ENCODE measurements at regions not wholly inside any gene's neighbourhood (a gene's known extent, or its start where the extent isn't known, plus 50 kb on each side); places are given as distances from the start of the nearest gene placed in this dataset.
"Not testable (repeated sequence)": the region's sequence is repeated elsewhere in the genome, so short reads cannot be mapped to it uniquely, and the experiment has no call there.

DNA sequence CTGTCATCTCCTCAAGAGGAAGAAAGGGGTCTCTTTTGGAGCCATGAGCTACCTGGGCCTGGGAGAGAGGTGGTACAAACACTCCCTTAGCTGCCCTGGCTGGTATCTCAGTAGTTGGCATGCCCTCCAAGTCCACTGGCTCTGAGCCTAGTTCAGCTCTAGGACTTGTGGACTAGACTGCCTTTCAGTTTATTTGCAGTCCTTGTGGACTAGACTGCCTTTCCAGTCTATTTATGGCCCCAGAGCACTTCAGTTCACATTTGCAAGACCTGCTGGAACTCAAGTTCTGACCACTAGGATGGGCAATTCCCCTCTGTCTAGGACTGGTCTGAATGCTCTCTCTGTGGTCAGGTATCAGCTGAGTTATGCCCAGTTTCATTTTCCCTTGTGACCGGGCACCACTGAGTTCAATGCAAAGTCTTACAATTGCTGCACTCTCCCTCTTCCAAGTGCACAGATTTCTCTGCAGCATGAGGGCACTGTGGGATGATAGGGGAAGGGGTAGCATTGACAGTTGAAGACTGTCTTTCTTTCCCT is 1019.0 kb downstream of the TAF11L14 start:
- DNase-seq (ENCODE audit: low read depth in 2 of 2, low spot score in 1 of 2) = no peak

DNA sequence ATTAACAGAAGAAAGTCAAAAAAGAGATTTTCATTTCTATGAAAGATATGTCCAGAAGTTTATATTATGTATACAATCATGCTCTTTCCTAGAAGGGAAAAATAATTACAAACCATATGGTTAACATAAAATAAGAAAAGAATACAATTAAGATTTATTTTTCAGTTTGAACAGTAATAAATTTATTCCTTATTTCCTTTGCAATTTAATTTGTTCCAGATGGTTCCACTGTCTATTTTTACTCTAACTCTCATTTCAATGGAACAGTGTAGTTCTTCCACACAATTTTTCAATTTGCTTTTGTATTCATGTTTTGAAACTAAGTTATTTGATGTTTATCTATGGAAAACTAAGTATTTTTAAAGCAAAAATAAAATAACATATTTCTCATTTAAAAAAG is 1026.3 kb downstream of the TAF11L14 start:
- DNase-seq (ENCODE audit: low read depth in 2 of 2, low spot score in 1 of 2) = no peak

DNA sequence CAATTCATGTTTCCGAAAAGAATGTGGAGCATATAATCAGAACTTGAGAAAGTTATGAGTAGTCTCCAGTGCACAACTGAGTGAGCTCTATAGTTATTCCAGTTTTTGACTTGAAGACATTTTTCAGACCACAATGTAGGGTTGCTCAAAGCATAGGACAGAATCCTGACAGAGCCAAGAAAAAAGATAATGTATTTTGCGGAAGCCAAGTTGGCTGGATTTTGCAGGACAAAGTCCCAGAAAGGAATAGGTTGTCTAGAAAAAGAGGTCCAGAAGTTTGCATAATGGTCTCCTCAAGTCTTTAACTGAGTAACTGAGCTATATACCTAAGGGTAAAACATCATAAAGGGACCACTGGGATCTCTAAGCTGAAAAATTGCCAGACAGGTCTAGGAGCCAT is 1028.0 kb downstream of the TAF11L14 start:
- DNase-seq (ENCODE audit: low read depth in 2 of 2, low spot score in 1 of 2) = no peak

DNA sequence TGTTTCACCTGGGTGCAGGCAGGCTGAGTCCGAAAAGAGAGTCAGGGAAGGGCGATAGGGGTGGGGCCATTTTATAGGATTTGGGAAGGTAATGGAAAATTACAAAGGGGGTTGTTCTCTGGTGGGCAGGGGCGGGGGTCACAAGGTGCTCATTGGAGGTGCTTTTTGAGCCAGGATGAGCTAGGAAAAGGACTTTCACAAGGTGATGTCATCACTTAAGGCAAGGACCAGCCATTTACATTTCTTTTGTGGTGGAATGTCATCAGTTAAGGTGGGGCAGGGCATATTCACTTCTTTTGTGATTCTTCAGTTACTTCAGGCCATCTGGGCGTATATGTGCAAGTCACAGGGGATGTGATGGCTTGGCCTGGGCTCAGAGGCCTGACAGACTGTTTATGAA is 1040.0 kb downstream of the TAF11L14 start:
- DNase-seq (ENCODE audit: low read depth in 2 of 2, low spot score in 1 of 2) = not testable (repeated sequence)

DNA sequence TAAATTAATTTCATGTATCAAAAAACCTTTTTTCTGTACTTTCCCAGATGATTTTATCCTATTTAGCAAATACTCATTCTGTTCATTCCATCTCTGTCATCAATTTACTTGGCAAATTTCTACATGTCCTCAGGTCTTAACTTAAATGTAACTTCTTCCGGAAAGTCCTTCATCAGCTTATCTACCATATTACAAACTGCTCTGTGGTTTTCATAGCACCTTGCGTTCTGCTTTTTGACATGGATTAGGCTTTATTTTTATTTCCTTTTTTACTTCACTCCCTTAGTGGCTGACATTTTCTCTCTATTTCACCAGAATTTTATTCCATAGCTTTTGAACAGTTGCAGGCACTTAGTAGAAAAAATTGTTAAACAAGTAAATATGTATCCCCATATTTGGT is 1040.8 kb downstream of the TAF11L14 start:
- no peak for DNase-seq (ENCODE audit: low read depth in 2 of 2, low spot score in 1 of 2)

DNA sequence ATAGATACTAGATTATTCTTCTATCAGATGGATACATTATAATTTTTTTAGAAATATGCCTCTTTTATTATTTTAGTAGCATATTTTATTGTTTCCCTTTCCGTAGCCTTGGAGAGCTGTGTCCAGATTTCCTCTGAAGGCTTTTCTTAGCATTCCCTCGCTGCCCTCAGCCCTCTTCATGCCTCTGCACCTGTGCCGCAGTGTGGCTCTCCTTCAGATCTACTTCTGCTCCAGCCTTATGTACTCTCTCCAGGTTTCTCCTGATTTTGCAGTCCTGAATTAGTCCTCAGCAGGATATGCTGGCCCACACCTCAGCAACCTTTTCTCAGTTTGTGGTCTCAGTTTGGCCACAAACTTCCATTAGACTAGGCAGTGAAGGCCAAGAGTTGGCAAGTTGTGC is 1052.0 kb downstream of the TAF11L14 start:
- DNase-seq (ENCODE audit: low read depth in 2 of 2, low spot score in 1 of 2) = no peak

DNA sequence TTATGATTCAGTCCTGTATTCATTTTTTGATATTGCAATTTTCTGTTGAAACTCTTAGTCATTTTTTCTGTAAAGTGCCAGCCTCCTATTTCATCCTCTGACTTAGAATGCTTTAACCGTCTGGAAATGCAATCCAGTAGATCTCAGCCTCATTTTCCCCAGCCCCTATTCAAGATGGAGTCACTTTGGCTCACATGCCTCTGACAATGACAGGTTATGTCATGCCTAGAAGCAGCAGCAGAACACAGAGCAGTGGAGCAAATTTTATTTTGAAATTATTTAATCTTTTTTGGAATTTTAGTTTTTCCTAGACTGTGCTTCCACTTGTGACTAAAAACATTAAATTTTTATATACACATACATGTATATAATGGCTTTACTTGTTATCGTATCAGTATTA is 1053.2 kb downstream of the TAF11L14 start:
- DNase-seq (ENCODE audit: low read depth in 2 of 2, low spot score in 1 of 2) = no peak

DNA sequence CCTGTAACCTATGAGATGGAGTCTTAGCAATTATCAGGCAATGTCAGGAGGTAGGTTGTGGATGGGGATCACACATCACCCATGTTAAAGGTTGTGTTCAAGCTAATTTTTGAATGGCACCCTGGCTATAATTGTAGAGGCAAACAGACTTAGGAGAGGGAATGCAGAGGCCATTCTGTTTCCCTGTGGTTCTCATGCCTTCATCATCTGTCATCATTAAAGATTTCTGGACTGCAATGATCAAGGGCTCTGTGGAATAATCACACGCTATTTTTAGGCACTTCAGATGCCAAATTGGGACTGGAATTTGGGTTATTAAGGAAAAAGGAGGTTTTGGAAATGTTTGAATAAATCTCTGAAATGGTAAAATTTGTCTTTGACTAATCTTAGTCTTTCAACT is 1065.4 kb downstream of the TAF11L14 start:
- DNase-seq (ENCODE audit: low read depth in 2 of 2, low spot score in 1 of 2) = no peak

DNA sequence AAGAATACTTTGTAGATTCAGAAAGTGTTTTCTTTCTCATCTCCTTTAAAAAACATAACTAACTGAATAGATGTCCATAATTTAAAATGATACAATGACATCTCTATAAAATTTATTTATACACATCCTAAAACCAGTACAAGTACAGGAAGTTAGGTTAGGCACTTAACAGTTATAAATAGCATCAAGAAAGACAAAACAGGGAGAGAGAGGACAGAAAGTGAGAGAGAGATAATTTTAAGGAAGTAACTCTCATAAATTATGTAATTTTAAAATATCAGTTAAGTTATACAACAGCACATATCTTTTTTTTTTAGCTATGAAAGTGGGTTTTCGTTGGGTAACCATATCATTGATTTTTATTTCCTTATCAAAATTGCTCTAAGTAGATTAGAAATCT is 1068.6 kb downstream of the TAF11L14 start:
- no peak for DNase-seq (ENCODE audit: low read depth in 2 of 2, low spot score in 1 of 2)

DNA sequence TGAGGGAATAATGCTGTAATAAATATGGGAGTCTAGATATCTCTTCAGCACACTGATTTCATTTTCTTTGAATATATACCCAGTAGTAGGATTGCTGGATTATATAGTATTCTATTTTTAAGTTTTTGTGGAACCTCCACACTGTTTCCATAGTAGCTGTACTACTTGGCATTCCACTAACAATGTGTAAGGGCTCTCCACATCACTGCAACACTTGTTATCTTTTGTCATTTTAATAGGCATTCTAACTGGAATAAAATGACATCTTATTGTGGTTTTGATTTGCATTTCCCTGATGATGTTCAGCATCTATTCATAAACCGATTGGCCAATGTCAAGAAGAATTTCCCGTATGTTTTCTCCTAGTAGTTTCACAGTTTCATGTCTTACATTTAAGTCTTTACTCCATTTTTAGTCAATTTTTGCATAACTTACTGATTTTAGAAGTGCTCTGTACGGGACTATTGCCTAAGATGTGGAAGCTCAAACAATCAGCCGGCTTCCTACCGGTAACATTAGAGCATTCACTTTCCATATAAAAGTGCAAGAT is 1078.8 kb downstream of the TAF11L14 start:
- no peak for DNase-seq (ENCODE audit: low read depth in 2 of 2, low spot score in 1 of 2)

DNA sequence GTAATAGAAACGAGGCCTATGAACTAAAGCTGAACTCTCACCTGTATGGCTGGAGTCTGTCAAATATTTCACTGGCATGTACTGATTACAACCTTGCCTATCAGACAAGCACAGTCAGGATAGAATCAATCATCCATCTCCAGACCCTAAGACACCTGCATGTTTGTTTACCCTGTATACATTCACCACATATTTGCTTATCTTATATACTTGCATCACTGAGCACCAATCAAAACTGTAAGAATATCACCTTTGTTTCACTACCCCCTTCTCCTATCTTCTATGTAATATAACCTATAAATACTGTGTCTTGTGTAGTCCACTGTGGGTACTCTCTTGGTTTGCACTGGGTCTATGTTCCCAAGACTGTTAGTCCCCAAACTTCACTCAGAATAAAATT is 1085.7 kb downstream of the TAF11L14 start:
- no peak for DNase-seq (ENCODE audit: low read depth in 2 of 2, low spot score in 1 of 2)

DNA sequence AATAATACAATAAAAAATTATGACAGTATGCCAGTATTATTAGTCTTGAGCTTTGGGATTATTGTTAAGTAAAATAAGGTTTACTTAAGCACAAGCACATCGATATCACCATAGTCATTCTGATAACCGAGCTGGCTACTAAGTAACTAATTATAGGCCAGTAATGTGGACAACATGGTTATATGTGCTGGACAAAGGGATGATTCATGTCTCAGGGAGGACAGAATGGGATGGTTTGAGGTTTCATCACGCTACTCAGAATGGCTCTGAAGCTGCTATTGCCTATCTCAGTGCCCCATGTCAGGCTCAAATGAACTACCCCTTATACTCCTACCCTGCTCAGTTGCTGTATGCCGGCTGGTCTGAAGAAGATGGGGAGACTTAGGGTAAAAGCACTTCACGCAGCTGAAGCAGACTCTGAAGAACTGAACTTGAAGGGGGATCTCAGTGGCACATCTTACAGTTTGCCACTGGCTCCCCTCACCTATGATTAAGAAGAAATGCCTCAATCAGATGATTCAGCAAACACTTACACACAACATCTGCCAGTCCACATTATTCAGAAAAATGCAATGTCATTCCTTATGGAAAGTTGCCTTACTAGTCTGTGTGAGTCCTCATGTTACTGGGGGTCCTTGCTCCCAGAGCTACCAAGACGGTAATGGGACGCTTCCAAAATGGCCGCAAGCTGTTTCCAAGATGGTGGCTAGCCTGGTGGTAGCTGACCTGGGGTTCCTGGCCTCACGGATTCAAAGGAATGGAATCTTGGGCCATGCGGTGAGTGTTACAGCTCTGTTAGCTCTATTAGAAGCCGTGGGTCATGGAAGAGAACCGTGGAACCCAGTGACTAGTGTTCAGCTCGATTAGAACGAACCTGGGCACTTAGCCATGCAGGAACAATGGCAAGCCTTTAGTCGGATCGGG is 1098.6 kb downstream of the TAF11L14 start:
- DNase-seq (ENCODE audit: low read depth in 2 of 2, low spot score in 1 of 2) = no peak

DNA sequence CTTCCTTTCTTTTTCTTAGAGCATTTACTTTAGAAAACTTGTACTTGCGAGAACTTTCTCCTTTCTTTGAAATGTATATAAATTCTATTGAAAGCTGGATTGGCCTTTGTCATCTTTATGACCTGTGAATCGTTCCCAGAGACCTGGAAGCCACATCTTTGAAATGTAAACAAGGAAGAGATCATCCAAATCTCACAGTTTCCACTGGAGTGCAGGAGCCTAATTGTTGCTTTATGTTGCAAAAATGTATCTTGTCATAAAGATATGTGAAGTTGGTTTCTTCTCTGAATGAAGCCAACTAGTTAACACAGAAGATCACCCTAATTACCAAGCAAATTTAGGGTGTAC is 1101.8 kb downstream of the TAF11L14 start:
- DNase-seq (ENCODE audit: low read depth in 2 of 2, low spot score in 1 of 2) = no peak

DNA sequence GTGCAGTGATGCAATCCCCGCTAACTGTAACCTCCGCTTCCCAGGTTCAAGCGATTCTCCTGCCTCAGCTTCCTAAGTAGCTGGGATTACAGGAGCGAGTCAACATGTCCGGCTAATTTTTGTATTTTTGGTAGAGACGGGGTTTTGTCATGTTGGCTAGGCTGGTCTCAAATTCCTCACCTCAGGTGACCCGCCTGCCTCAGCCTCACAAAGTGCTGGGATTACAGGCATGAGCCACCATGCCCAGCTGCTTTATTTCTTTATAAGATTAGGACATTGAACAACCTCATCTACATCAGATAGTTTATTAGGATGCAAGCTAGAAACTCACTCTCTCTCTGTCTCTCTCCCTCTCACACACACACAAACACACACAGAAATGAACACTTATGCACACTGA is 1102.5 kb downstream of the TAF11L14 start:
- not testable (repeated sequence) for DNase-seq (ENCODE audit: low read depth in 2 of 2, low spot score in 1 of 2)

DNA sequence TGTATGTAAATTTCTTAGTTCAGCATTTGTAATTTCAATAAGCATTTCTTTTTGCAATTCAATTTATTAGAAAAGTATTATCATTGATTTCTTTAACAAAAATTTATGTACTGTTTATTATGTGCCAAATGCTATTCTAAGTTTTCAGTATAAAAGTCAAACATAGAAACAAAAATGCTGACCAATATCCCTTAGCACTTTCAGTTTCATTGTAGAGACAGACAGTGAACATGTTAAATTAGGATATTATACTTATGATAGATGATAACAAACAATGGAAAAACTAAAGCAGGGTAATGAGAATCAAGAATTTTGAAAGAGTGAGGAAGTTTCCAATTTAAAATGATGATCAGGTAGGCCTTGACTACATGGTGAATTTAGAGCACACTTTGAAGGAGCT is 1106.0 kb downstream of the TAF11L14 start:
- no peak for DNase-seq (ENCODE audit: low read depth in 2 of 2, low spot score in 1 of 2)

DNA sequence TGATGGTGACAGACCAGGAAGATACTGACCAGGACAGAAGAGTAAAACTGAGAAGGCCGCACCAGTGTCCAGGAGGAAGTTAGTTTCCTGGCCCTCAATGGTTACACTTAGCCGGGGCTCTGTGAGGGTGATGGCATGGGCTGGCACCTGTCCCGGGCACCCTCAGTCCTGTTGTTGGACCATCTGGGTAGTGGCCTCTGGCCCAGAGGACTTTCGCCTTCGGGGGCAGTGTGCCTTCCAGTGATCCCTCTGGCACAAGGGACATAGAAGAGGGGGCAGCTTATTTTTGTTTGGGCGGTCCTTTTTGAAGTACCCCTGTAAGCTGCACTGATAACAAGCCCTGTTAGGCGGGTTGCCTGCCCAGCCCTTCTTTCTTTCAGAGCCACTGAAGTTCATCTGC is 1108.6 kb downstream of the TAF11L14 start:
- no peak for DNase-seq (ENCODE audit: low read depth in 2 of 2, low spot score in 1 of 2)

DNA sequence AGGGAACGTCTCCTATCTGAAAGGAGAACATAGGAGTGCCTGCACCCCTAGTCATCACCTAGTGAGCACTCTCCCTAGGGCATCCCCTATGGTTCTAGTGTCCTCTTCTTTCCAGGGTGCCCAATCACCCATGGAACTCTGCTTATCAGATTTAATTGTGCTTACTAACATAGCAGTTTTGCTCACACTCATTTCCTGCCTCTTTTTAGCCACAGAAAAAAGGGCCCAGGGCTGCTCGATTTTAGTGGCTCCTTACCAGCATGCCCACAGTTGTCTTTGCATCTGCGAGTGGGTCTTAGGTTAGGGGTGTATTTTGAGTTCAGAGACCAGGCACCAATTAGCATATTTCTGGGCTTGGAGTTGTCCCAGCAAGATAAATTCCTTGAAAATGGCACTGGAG is 1110.2 kb downstream of the TAF11L14 start:
- no peak for DNase-seq (ENCODE audit: low read depth in 2 of 2, low spot score in 1 of 2)

DNA sequence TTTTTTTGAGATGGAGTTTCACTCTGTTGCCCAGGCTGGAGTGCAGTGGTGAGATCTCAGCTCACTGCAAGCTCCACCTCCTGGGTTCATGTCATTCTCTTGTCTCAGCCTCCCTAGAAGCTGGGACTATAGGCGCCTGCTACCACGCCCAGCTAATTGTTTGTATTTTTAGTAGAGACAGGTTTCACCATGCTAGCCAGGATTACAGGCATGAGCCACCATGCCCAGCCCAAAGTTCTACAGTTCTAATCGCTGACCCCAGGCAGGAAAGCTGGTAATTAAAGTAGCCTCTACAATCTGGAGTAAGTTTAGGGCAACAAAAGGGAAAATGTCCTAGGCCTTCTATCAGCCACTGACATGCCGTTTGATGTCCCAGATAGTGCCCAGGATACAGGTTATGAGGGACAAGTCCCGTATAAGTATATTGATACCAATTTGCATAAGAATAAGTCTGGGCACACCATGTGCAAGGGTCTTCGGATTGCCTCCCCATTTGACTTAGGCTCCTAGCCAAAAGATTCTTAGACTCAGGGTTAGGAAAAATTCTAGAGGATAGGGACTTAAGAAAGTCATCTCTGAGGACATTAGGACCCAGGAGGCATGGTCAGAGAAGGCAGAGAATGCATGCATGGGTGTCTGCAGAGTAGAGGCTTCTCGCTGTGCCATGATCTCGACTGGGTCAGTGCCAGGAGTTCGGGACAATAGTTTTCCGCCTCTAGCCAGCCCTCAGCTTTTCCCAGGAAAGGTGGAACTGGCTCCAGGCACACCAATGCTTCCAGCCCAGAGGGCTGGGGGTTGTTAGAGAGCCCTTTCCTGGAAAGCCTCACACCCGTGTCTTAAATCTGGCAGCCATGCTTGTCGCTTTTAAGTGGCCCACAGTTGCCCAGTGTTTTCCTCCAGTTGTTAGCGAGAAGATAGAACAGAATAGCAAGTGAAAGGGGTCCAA is 1111.1 kb downstream of the TAF11L14 start:
- DNase-seq (ENCODE audit: low read depth in 2 of 2, low spot score in 1 of 2) = no peak

DNA sequence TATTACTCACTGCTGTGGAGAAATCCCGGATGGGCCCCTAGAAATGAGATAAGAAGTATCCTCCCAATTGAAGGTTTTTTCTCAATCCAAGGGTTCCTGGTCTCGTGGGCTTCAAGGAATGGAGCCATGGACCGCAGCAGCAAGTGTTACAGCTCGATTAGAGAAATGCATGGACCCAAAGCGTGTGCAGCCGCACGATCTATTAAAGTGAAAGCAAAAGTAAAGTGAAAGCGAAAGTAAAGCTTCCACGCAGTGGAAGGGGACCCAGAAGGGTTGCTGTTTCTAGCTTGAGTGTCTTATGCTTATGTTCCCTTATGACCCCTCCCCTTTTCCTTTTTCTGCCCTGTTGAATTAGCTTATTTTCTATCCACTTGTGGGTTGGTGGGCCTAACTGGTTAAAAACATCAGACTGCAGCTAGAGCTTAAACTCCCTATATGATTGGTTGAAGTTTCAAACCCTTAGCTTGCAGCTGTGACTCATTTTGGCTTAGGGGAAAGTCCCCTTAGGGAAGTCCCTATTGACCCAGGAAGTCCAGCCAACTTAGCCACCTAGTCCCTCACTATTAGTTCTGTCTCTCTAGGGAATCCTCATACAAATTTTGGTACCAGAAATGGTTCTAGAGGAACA is 1111.8 kb downstream of the TAF11L14 start:
- peak in 1 of 2 donors; percentile 23 for DNase-seq (ENCODE audit: low read depth in 2 of 2, low spot score in 1 of 2)

DNA sequence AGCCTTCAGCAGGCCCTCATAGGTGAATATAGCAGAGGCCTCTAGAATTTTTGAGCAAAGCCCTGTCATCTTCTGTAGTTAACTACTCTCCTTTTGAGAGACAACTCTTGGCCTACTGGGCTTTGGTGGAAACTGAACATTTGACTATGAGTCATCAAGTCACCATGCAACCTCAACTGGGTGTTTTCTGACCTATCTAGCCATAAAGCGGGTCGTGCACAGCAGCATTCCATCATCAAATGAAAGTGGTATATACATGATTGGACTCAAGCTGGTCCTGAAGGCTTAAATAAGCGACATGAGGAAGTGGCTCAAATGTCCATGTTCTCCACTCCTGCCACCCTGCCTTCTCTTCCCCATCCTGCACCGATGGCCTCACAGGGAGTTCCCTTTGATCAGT is 1115.5 kb downstream of the TAF11L14 start:
- DNase-seq (ENCODE audit: low read depth in 2 of 2, low spot score in 1 of 2) = no peak

DNA sequence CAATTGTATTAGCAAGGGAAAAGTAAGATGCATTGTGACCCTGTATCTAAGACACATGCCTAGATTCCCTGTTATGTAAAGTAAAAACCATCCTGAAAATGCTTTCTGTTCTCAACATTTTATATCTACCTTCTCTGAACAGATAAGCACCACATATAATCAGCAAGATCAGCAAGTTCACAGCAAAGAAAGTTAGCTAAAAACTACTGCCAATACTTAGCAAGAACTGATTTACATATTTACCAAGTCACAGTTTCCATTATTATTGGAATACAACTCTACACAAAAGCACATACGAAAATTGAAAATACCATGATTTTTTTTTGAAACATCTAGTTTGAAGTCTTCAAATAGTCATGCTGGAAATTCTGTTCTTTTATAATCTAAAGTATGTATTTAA is 1118.1 kb downstream of the TAF11L14 start:
- no peak for DNase-seq (ENCODE audit: low read depth in 2 of 2, low spot score in 1 of 2)

All from stimulated activated CD8-positive, alpha-beta memory T cell treated with anti-CD3 and anti-CD28 coated beads, Interleukin-4, amount 100 ng/mL, for 4 hours (primary cell).